ENCODE measurements at regions not wholly inside any gene's neighbourhood (a gene's known extent, or its start where the extent isn't known, plus 50 kb on each side); places are given as distances from the start of the nearest gene placed in this dataset.

GRCh38 chr18:40489301-40489700 is 1465.7 kb upstream of the PIK3C3 start:
- no peak overlapping the region for H2AFZ ChIP-seq
- H3K27me3 ChIP-seq (ENCODE audit: insufficient read depth): no peaks in the 10 kb centered on the region
- no peak overlapping the region for H3K4me3 Mint-ChIP-seq
- no peaks in the 10 kb centered on the region for H3K79me2 ChIP-seq (replicated peaks; ENCODE audit: insufficient read depth)
- H3K27me3 Mint-ChIP-seq (ENCODE audit: insufficient read depth, low read depth, poor library complexity): no peaks in the 10 kb centered on the region
- no peaks in the 10 kb centered on the region for H3K36me3 ChIP-seq (ENCODE audit: insufficient read depth)
- H3K27ac ChIP-seq (ENCODE audit: low read depth): no peak overlapping the region
- ATAC-seq (no peak), DNase-seq (ENCODE audit: low spot score) (no peak)
- H3K9me2 ChIP-seq (ENCODE audit: insufficient read depth): no peaks in the 10 kb centered on the region
- TF ChIP-seq CTCF (conservative IDR thresholded peaks at IDR 0.05; ENCODE audit: low read depth in 2 of 2) (no peak), ZNF462 (CRISPR knock-in tag; IDR thresholded peaks at IDR 0.05) (no peak), ZNF331 (CRISPR knock-in tag; IDR thresholded peaks at IDR 0.05; ENCODE audit: low read depth) (no peak), EZH2 (IDR thresholded peaks at IDR 0.05; ENCODE audit: low read depth, unreplicated experiment) (no peak), CREB1 (CRISPR knock-in tag; IDR thresholded peaks at IDR 0.05; ENCODE audit: low read depth) (no peak), EZH2phosphoT487 (IDR thresholded peaks at IDR 0.05; ENCODE audit: unreplicated experiment) (no peak), REST (IDR thresholded peaks at IDR 0.05; ENCODE audit: unreplicated experiment) (no peak), JUNB (IDR thresholded peaks at IDR 0.05; ENCODE audit: unreplicated experiment) (no peak), STAT1 (IDR thresholded peaks at IDR 0.05; ENCODE audit: unreplicated experiment) (no peak), ETS1 (IDR thresholded peaks at IDR 0.05) (no peak), NANOG (IDR thresholded peaks at IDR 0.05; ENCODE audit: borderline replicate concordance) (no peak), ZNF114 (CRISPR knock-in tag; IDR thresholded peaks at IDR 0.05) (no peak), POLR2AphosphoS5 (IDR thresholded peaks at IDR 0.05; ENCODE audit: low read depth) (no peak)
- no peaks in the 10 kb centered on the region for H3K4me1 ChIP-seq (ENCODE audit: insufficient read depth)
- H3K27ac Mint-ChIP-seq: no peak overlapping the region
- H3K4me3 ChIP-seq: no peak overlapping the region
- H3K36me3 Mint-ChIP-seq (ENCODE audit: low read depth): no peaks in the 10 kb centered on the region
- no peaks in the 10 kb centered on the region for H3K4me1 Mint-ChIP-seq
- no peak overlapping the region for H3K4me2 ChIP-seq
- H3F3A ChIP-seq (replicated peaks; ENCODE audit: low read depth): no peaks in the 10 kb centered on the region
- H3K9me3 Mint-ChIP-seq: no peaks in the 10 kb centered on the region
- H4K20me1 ChIP-seq (replicated peaks; ENCODE audit: insufficient read depth): no peaks in the 10 kb centered on the region

Data from GM23338 (cell line).